Gastroesophageal sphincter (tissue), 4 donors: ENCODE measurements at regions not wholly inside any gene's neighbourhood (a gene's known extent, or its start where the extent isn't known, plus 50 kb on each side); places are given as distances from the start of the nearest gene placed in this dataset.

Experiments used
- ATAC-seq: fragments of 150-250 bp; one replicate; pipeline ENCODE4 v1.9.1; 2016; ENCODE audit warnings: mild to moderate bottlenecking, moderate library complexity
- H3K27ac ChIP-seq, 4 donors: fragments of 200-600 bp; sonication (generic) in 3 of 4; 1 replicate in 3 of 4; 2 replicates in 1 of 4; pipeline ENCODE4 v1.5.1; 2016 to 2019
- H3K27me3 ChIP-seq: fragments of 200-600 bp; sonication (generic); one replicate; pipeline ENCODE4 v1.5.1; 2019
- H3K36me3 ChIP-seq, 2 donors: fragments of 200-600 bp; sonication (generic); one replicate each; pipeline ENCODE4 v1.5.1; 2019; ENCODE audit warnings: control low read depth in 1 of 2
- H3K4me1 ChIP-seq, 3 donors: fragments of 200-600 bp; sonication (generic); 1 replicate in 2 of 3; 2 replicates in 1 of 3; pipeline ENCODE4 v1.5.1; 2016 to 2019; ENCODE audit warnings: control low read depth in 2 of 3
- H3K4me3 ChIP-seq, 2 donors: fragments of 200-600 bp; sonication (generic); one replicate each; pipeline ENCODE4 v1.5.1; 2019; ENCODE audit warnings: mild to moderate bottlenecking in 1 of 2, moderate library complexity in 1 of 2
- H3K9me3 ChIP-seq, 3 donors: fragments of 200-600 bp; sonication (generic); one replicate each; pipeline ENCODE4 v1.5.1; 2017 to 2019; ENCODE audit warnings: control low read depth in 2 of 3
- EP300 ChIP-seq: sonication (generic); formaldehyde crosslinking; IDR thresholded peaks from one replicate; pipeline ENCODE4 v1.6.1; 2017; ENCODE audit warnings: antibody characterized with exemption, mild to moderate bottlenecking
- POLR2A ChIP-seq, 2 donors: fragments of 450-650 bp; IDR thresholded peaks; one replicate each; pipeline ENCODE4 v1.6.1; 2017; ENCODE audit warnings: antibody characterized with exemption in 2 of 2, mild to moderate bottlenecking in 2 of 2, moderate library complexity in 1 of 2
- POLR2AphosphoS5 ChIP-seq: sonication (generic); formaldehyde crosslinking; IDR thresholded peaks from one replicate; pipeline ENCODE4 v1.6.1; 2017; ENCODE audit warnings: antibody characterized with exemption
- WGBS, 2 donors: methylation state at CpG; one replicate each; pipeline ENCODE4 v1.1.5; 2018; ENCODE audit warnings: low coverage in 1 of 2; 5-methylcytosine and 5-hydroxymethylcytosine counted together
- TF ChIP-seq, protein P1 (sequence below), 4 experiments: fragments of 200-600 bp in 2 of 4; fragments of 450-650 bp in 2 of 4; sonication (generic) in 1 of 4; IDR thresholded peaks; one replicate each; pipeline ENCODE4 v1.5.1; 2017 to 2019; ENCODE audit warnings: antibody characterized with exemption in 4 of 4, mild to moderate bottlenecking in 2 of 4, moderate library complexity in 2 of 4

- TF ChIP-seq EP300 (no peak), POLR2A (IDR thresholded peaks at IDR 0.05) (no peak), POLR2AphosphoS5 (no peak)
- TF ChIP-seq, protein P1, sequence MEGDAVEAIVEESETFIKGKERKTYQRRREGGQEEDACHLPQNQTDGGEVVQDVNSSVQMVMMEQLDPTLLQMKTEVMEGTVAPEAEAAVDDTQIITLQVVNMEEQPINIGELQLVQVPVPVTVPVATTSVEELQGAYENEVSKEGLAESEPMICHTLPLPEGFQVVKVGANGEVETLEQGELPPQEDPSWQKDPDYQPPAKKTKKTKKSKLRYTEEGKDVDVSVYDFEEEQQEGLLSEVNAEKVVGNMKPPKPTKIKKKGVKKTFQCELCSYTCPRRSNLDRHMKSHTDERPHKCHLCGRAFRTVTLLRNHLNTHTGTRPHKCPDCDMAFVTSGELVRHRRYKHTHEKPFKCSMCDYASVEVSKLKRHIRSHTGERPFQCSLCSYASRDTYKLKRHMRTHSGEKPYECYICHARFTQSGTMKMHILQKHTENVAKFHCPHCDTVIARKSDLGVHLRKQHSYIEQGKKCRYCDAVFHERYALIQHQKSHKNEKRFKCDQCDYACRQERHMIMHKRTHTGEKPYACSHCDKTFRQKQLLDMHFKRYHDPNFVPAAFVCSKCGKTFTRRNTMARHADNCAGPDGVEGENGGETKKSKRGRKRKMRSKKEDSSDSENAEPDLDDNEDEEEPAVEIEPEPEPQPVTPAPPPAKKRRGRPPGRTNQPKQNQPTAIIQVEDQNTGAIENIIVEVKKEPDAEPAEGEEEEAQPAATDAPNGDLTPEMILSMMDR (IDR thresholded peaks at IDR 0.05): no peak
- Histone ChIP-seq H3K36me3 (no peaks in the 10 kb centered on the region), H3K9me3 (no peaks in the 10 kb centered on the region), H3K4me1 (no peaks in the 10 kb centered on the region), H3K27ac (no peak overlapping the region), H3K4me3 (no peak overlapping the region), H3K27me3 (peaks cover 6% of the 10 kb centered on the region)
- ATAC-seq: no peak
- WGBS, 2 donors: 43 to 58% methylated on average over 11 of the region's 11 CpGs
Observed at GRCh38 chr20:51958099-51959065, 156.1 kb upstream of the SALL4 start.

DNA sequence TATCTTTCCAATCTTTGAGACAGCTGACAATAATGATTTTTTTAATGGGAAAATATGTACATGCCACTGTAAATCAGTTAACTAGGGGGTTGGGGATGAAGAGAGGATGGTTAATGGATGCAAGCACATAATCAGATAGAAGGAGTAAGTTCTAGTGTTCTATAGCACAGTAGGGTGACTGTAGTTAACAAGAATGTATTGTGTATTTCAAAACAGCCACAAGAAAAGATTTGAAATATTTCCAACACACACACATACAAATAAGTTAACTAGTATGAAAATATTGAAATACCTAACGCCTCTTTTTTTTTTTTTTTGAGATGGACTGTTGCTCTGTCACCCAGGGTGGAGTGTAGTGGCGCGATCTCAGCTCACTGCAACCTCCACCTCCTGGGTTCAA is 153.4 kb upstream of the SALL4 start:
- TF ChIP-seq, protein P1 (IDR thresholded peaks at IDR 0.05): no peak
- no peaks in the 10 kb centered on the region for H3K4me1 ChIP-seq
- no peak overlapping the region for H3K4me3 ChIP-seq
- no peaks in the 10 kb centered on the region for H3K36me3 ChIP-seq
- no peak for ATAC-seq
- H3K27ac ChIP-seq: no peak overlapping the region
- WGBS, 2 donors: 83 to 100% methylated on average over 2 to 3 of the region's 3 CpGs
- H3K27me3 ChIP-seq: peaks cover under 1% of the 10 kb centered on the region
- H3K9me3 ChIP-seq: no peaks in the 10 kb centered on the region

- Histone ChIP-seq H3K27ac (no peak overlapping the region), H3K27me3 (no peaks in the 10 kb centered on the region), H3K4me3 (no peak overlapping the region), H3K36me3 (no peaks in the 10 kb centered on the region), H3K9me3 (no peaks in the 10 kb centered on the region), H3K4me1 (no peaks in the 10 kb centered on the region)
- ATAC-seq: no peak
- TF ChIP-seq POLR2AphosphoS5: no peak
- WGBS, 2 donors: 79 to 93% methylated on average over 3 to 8 of the region's 8 CpGs
Observed at GRCh38 chr20:51953731-51954340, 151.5 kb upstream of the SALL4 start.

DNA sequence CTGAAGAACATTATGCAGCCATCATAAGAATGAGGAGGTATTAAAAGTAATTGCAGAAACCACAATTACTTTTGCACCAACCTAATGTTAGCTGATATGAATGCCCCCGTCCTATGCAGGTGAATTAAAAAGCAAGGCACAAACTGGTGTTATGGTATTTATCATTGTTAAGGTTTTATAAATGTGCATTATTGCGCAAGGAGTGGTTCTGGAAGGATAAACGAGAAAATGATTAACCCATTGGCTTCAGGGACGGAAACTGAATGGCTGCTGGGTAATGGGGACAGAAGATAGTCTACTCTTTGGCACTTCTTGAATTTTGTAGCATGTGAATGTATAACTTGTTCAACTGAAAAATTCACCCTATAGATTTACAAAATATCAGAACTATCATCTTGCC is 148.6 kb upstream of the SALL4 start:
- 75 to 76% methylated on average over 4 of the region's 4 CpGs for WGBS, 2 donors
- H3K27me3 ChIP-seq: no peaks in the 10 kb centered on the region
- H3K27ac ChIP-seq: no peak overlapping the region
- ATAC-seq: no peak
- H3K36me3 ChIP-seq: no peaks in the 10 kb centered on the region
- H3K4me3 ChIP-seq: no peak overlapping the region
- H3K4me1 ChIP-seq: no peaks in the 10 kb centered on the region
- H3K9me3 ChIP-seq: no peaks in the 10 kb centered on the region
- TF ChIP-seq, protein P1 (IDR thresholded peaks at IDR 0.05): no peak
- no peak for TF ChIP-seq POLR2AphosphoS5
- TF ChIP-seq EP300: no peak
- TF ChIP-seq POLR2A (IDR thresholded peaks at IDR 0.05): no peak

- Histone ChIP-seq H3K36me3 (no peaks in the 10 kb centered on the region), H3K4me1 (no peaks in the 10 kb centered on the region), H3K4me3 (no peak overlapping the region), H3K9me3 (no peaks in the 10 kb centered on the region), H3K27ac (no peak overlapping the region), H3K27me3 (no peaks in the 10 kb centered on the region)
- no peak for ATAC-seq
- TF ChIP-seq, protein P1 (IDR thresholded peaks at IDR 0.05): no peak
- TF ChIP-seq POLR2AphosphoS5 (no peak), POLR2A (IDR thresholded peaks at IDR 0.05) (no peak), EP300 (no peak)
Observed at GRCh38 chr20:51946586-51946985, 144.3 kb upstream of the SALL4 start.
